HL-60 (cell line): ENCODE measurements at regions not wholly inside any gene's neighbourhood (a gene's known extent, or its start where the extent isn't known, plus 50 kb on each side); places are given as distances from the start of the nearest gene placed in this dataset.

Source experiments
- CTCF ChIP-seq: IDR thresholded peaks from one replicate; pipeline ENCODE4 v1.5.1; 2011; ENCODE audit warnings: low read length, control low read depth, inconsistent platforms; ENCODE audit not compliant: insufficient read depth
- POLR2AphosphoS5 ChIP-seq: IDR thresholded peaks from 2 replicates; pipeline ENCODE4 v1.6.1; 2012; ENCODE audit warnings: low read depth
- REST ChIP-seq: IDR thresholded peaks from 2 replicates; pipeline ENCODE4 v1.6.1; 2012; ENCODE audit warnings: low read depth; ENCODE audit not compliant: insufficient replicate concordance

GRCh38 chr2:82748653-82749052 lies 1710.4 kb downstream of the SUCLG1 start:
- no peak for TF ChIP-seq CTCF
- no peak for TF ChIP-seq POLR2AphosphoS5
- TF ChIP-seq REST: no peak
